ENCODE measurements at regions not wholly inside any gene's neighbourhood (a gene's known extent, or its start where the extent isn't known, plus 50 kb on each side); places are given as distances from the start of the nearest gene placed in this dataset.

DNA sequence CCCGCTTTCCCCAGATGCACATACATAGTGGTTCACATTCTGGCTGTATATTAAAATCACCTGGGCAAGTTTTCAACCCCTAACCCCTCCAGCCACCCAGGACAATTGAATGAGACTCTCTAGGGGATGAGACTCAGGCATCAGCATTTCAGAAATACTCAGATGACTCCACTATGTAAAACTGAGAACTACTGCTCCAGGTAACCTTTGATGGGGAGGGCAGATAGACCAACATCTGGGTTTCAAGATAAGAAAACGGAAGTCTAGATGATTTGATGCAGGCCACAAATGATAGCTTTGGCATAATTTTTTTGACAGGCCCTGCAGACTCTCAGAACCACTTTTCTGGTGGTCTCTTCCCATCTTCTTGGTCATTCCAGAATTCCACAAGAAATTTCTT lies 341.1 kb downstream of the EMP1 start:
- Histone ChIP-seq H3K79me2 (ENCODE audit: low read length) (no peaks in the 10 kb centered on the region), H3K9me3 (replicated peaks; ENCODE audit: insufficient read depth, low read length) (no peaks in the 10 kb centered on the region), H4K20me1 (ENCODE audit: insufficient read depth, low read length) (no peaks in the 10 kb centered on the region), H3K4me3 (ENCODE audit: low read length) (no peak overlapping the region), H3K9ac (ENCODE audit: low read length) (no peak overlapping the region), H3K9me2 (replicated peaks; ENCODE audit: insufficient read depth, low read length) (no peaks in the 10 kb centered on the region), H3K4me1 (ENCODE audit: low read length) (peaks cover 7% of the 10 kb centered on the region; the same call in 1 of the 2 replicates), H3K27ac (ENCODE audit: low read length) (no peak overlapping the region), H3K36me3 (replicated peaks; ENCODE audit: insufficient read depth, low read length) (no peaks in the 10 kb centered on the region), H2AFZ (ENCODE audit: low read length) (no peak overlapping the region), H3K27me3 (replicated peaks; ENCODE audit: insufficient read depth, low read length) (no peaks in the 10 kb centered on the region), H3K4me2 (ENCODE audit: low read depth, low read length) (no peak overlapping the region), H3F3A (ENCODE audit: insufficient read depth, low read length) (no peaks in the 10 kb centered on the region)
- TF ChIP-seq, protein P1, sequence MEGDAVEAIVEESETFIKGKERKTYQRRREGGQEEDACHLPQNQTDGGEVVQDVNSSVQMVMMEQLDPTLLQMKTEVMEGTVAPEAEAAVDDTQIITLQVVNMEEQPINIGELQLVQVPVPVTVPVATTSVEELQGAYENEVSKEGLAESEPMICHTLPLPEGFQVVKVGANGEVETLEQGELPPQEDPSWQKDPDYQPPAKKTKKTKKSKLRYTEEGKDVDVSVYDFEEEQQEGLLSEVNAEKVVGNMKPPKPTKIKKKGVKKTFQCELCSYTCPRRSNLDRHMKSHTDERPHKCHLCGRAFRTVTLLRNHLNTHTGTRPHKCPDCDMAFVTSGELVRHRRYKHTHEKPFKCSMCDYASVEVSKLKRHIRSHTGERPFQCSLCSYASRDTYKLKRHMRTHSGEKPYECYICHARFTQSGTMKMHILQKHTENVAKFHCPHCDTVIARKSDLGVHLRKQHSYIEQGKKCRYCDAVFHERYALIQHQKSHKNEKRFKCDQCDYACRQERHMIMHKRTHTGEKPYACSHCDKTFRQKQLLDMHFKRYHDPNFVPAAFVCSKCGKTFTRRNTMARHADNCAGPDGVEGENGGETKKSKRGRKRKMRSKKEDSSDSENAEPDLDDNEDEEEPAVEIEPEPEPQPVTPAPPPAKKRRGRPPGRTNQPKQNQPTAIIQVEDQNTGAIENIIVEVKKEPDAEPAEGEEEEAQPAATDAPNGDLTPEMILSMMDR (IDR thresholded peaks at IDR 0.05; ENCODE audit: low read length) = no peak
- TF ChIP-seq EZH2phosphoT487 (IDR thresholded peaks at IDR 0.05; ENCODE audit: low read length) (no peak), EZH2 (optimal IDR thresholded peaks at IDR 0.05; ENCODE audit: low read depth, low read length) (no peak)
- peak; percentile 44 for DNase-seq

- no peak for DNase-seq
- no peaks in the 10 kb centered on the region for H3K36me3 ChIP-seq (replicated peaks; ENCODE audit: insufficient read depth, low read length)
- H3K9ac ChIP-seq (ENCODE audit: low read length) = no peak overlapping the region
- no peaks in the 10 kb centered on the region for H3K9me2 ChIP-seq (replicated peaks; ENCODE audit: insufficient read depth, low read length)
- H4K20me1 ChIP-seq (ENCODE audit: insufficient read depth, low read length) = no peaks in the 10 kb centered on the region
- H3K9me3 ChIP-seq (replicated peaks; ENCODE audit: insufficient read depth, low read length) = no peaks in the 10 kb centered on the region
- no peak overlapping the region for H3K27ac ChIP-seq (ENCODE audit: low read length)
- no peak overlapping the region for H3K4me3 ChIP-seq (ENCODE audit: low read length)
- H3K79me2 ChIP-seq (ENCODE audit: low read length) = no peaks in the 10 kb centered on the region
- no peaks in the 10 kb centered on the region for H3F3A ChIP-seq (ENCODE audit: insufficient read depth, low read length)
- TF ChIP-seq EZH2phosphoT487 (IDR thresholded peaks at IDR 0.05; ENCODE audit: low read length) (no peak), EZH2 (optimal IDR thresholded peaks at IDR 0.05; ENCODE audit: low read depth, low read length) (no peak)
- TF ChIP-seq, protein P1 (IDR thresholded peaks at IDR 0.05; ENCODE audit: low read length) = no peak
- no peak overlapping the region for H2AFZ ChIP-seq (ENCODE audit: low read length)
- H3K27me3 ChIP-seq (replicated peaks; ENCODE audit: insufficient read depth, low read length) = no peaks in the 10 kb centered on the region
- H3K4me2 ChIP-seq (ENCODE audit: low read depth, low read length) = no peak overlapping the region
- peaks cover 7% of the 10 kb centered on the region; the same call in 1 of the 2 replicates for H3K4me1 ChIP-seq (ENCODE audit: low read length)
Observed at GRCh38 chr12:13536219-13536910, 339.8 kb downstream of the EMP1 start.

GRCh38 chr12:13534645-13535398 lies 338.3 kb downstream of the EMP1 start:
- H3K4me1 ChIP-seq (ENCODE audit: low read length) = peaks cover 7% of the 10 kb centered on the region; the same call in 1 of the 2 replicates
- no peaks in the 10 kb centered on the region for H3K9me3 ChIP-seq (replicated peaks; ENCODE audit: insufficient read depth, low read length)
- H4K20me1 ChIP-seq (ENCODE audit: insufficient read depth, low read length) = no peaks in the 10 kb centered on the region
- H3K27ac ChIP-seq (ENCODE audit: low read length) = no peak overlapping the region
- peak overlapping the region; percentile 64 for H2AFZ ChIP-seq (ENCODE audit: low read length)
- H3K36me3 ChIP-seq (replicated peaks; ENCODE audit: insufficient read depth, low read length) = no peaks in the 10 kb centered on the region
- TF ChIP-seq EZH2phosphoT487 (IDR thresholded peaks at IDR 0.05; ENCODE audit: low read length) = no peak
- TF ChIP-seq, protein P1 (IDR thresholded peaks at IDR 0.05; ENCODE audit: low read length) = peak; percentile 97
- no peaks in the 10 kb centered on the region for H3K79me2 ChIP-seq (ENCODE audit: low read length)
- no peaks in the 10 kb centered on the region for H3K9me2 ChIP-seq (replicated peaks; ENCODE audit: insufficient read depth, low read length)
- DNase-seq = peak; percentile 63
- no peak overlapping the region; the same call in 1 of the 2 replicates for H3K9ac ChIP-seq (ENCODE audit: low read length)
- H3K4me3 ChIP-seq (ENCODE audit: low read length) = no peak overlapping the region
- H3F3A ChIP-seq (ENCODE audit: insufficient read depth, low read length) = no peaks in the 10 kb centered on the region
- H3K4me2 ChIP-seq (ENCODE audit: low read depth, low read length) = peak overlapping the region; percentile 62; the same call in 1 of the 2 replicates
- no peaks in the 10 kb centered on the region for H3K27me3 ChIP-seq (replicated peaks; ENCODE audit: insufficient read depth, low read length)

All from MM.1S (cell line).